ENCODE measurements at regions not wholly inside any gene's neighbourhood (a gene's known extent, or its start where the extent isn't known, plus 50 kb on each side); places are given as distances from the start of the nearest gene placed in this dataset.

GRCh38 chr11:76728227-76728626, 54.9 kb upstream of the TSKU start:
- intact Hi-C loops (cut with DNase I), result no loop called here
- 88% methylated on average over 1 of the region's 1 CpG for WGBS
- Histone ChIP-seq H3K4me1 (no peaks in the 10 kb centered on the region), H3K36me3 (no peaks in the 10 kb centered on the region), H3K4me3 (no peak overlapping the region), H3K27me3 (peaks cover 0 to 22% (median 0%) of the 10 kb centered on the region in 4 donors), H3K9me3 (no peaks in the 10 kb centered on the region), H3K27ac (replicated peaks in 1 of 4) (no peak overlapping the region)
- TF ChIP-seq EP300 (IDR thresholded peaks at IDR 0.05), result no peak
- TF ChIP-seq POLR2A (IDR thresholded peaks at IDR 0.05; ENCODE audit: low read depth), result no peak
- no peak for TF ChIP-seq POLR2AphosphoS5 (IDR thresholded peaks at IDR 0.05)
- no peak for TF ChIP-seq CTCF (IDR thresholded peaks at IDR 0.05)
- no peak for DNase-seq (ENCODE audit: extremely low spot score)

GRCh38 chr11:76728778-76729177, 54.4 kb upstream of the TSKU start:
- WGBS, result 100% methylated on average over 1 of the region's 1 CpG
- no peaks in the 10 kb centered on the region for H3K9me3 ChIP-seq
- no peaks in the 10 kb centered on the region for H3K4me1 ChIP-seq
- no peak for DNase-seq (ENCODE audit: extremely low spot score)
- no peak overlapping the region for H3K4me3 ChIP-seq
- intact Hi-C loops (cut with DNase I), result no loop called here
- peaks cover 0 to 17% (median 0%) of the 10 kb centered on the region in 4 donors for H3K27me3 ChIP-seq
- no peaks in the 10 kb centered on the region for H3K36me3 ChIP-seq
- TF ChIP-seq CTCF (IDR thresholded peaks at IDR 0.05) (no peak), POLR2A (IDR thresholded peaks at IDR 0.05; ENCODE audit: low read depth) (no peak)
- no peak overlapping the region for H3K27ac ChIP-seq (replicated peaks in 1 of 4)

- H3K27me3 ChIP-seq, result peaks cover 0 to 13% (median 0%) of the 10 kb centered on the region in 4 donors
- H3K9me3 ChIP-seq, result no peaks in the 10 kb centered on the region
- H3K4me3 ChIP-seq, result no peak overlapping the region
- TF ChIP-seq POLR2A (IDR thresholded peaks at IDR 0.05; ENCODE audit: low read depth) (no peak), POLR2AphosphoS5 (IDR thresholded peaks at IDR 0.05) (no peak), EP300 (IDR thresholded peaks at IDR 0.05) (no peak), CTCF (IDR thresholded peaks at IDR 0.05) (no peak)
- H3K36me3 ChIP-seq, result no peaks in the 10 kb centered on the region
- no peak for DNase-seq (ENCODE audit: extremely low spot score)
- H3K27ac ChIP-seq (replicated peaks in 1 of 4), result no peak overlapping the region
- H3K4me1 ChIP-seq, result no peaks in the 10 kb centered on the region
- intact Hi-C loops (cut with DNase I), result no loop called here
- 100% methylated on average over 1 of the region's 1 CpG for WGBS
Observed at GRCh38 chr11:76729214-76729613, 53.9 kb upstream of the TSKU start.

- intact Hi-C loops (cut with DNase I), result no loop called here
- Histone ChIP-seq H3K9me3 (no peaks in the 10 kb centered on the region), H3K36me3 (no peaks in the 10 kb centered on the region), H3K4me3 (no peak overlapping the region), H3K27ac (replicated peaks in 1 of 4) (no peak overlapping the region), H3K4me1 (peaks cover 0 to 3% (median 0%) of the 10 kb centered on the region in 4 donors), H3K27me3 (peaks cover 0 to 7% (median 0%) of the 10 kb centered on the region in 4 donors)
- no peak for TF ChIP-seq CTCF (IDR thresholded peaks at IDR 0.05)
- no peak for TF ChIP-seq POLR2AphosphoS5 (IDR thresholded peaks at IDR 0.05)
- no peak for TF ChIP-seq POLR2A (IDR thresholded peaks at IDR 0.05; ENCODE audit: low read depth)
- TF ChIP-seq EP300 (IDR thresholded peaks at IDR 0.05), result no peak
- no peak for DNase-seq (ENCODE audit: extremely low spot score)
- WGBS, result 88% methylated on average over 6 of the region's 6 CpGs
Observed at GRCh38 chr11:76730887-76731565, 52.1 kb upstream of the TSKU start.

GRCh38 chr11:76732643-76733042, 50.5 kb upstream of the TSKU start:
- no peak for TF ChIP-seq POLR2A (IDR thresholded peaks at IDR 0.05; ENCODE audit: low read depth)
- no peak for TF ChIP-seq EP300 (IDR thresholded peaks at IDR 0.05)
- no peak for TF ChIP-seq POLR2AphosphoS5 (IDR thresholded peaks at IDR 0.05)
- no peak for TF ChIP-seq CTCF (IDR thresholded peaks at IDR 0.05)
- H3K4me1 ChIP-seq, result peaks cover 0 to 3% (median 0%) of the 10 kb centered on the region in 4 donors
- 92% methylated on average over 2 of the region's 2 CpGs for WGBS
- no peaks in the 10 kb centered on the region for H3K9me3 ChIP-seq
- no peak overlapping the region for H3K4me3 ChIP-seq
- H3K27me3 ChIP-seq, result peaks cover 0 to 3% (median 0%) of the 10 kb centered on the region in 4 donors
- no peak overlapping the region for H3K27ac ChIP-seq (replicated peaks in 1 of 4)
- no peak for DNase-seq (ENCODE audit: extremely low spot score)
- intact Hi-C loops (cut with DNase I), result loop anchor here (1.0 kb wide), 1 partner anchor 67 kb away; no protein-coding TSS in a partner anchor
- no peaks in the 10 kb centered on the region for H3K36me3 ChIP-seq

Data from esophagus muscularis mucosa (tissue), 4 donors.